ENCODE measurements at regions not wholly inside any gene's neighbourhood (a gene's known extent, or its start where the extent isn't known, plus 50 kb on each side); places are given as distances from the start of the nearest gene placed in this dataset.
"Not testable (repeated sequence)": the region's sequence is repeated elsewhere in the genome, so short reads cannot be mapped to it uniquely, and the experiment has no call there.

GRCh38 chr1:242813490-242814091 lies 289.1 kb upstream of the PLD5 start:
- no peaks in the 10 kb centered on the region for H3K36me3 Mint-ChIP-seq
- no peaks in the 10 kb centered on the region for H3K9me3 Mint-ChIP-seq
- no peak for DNase-seq
- no peak overlapping the region for H3K27ac Mint-ChIP-seq
- H3K4me3 Mint-ChIP-seq, result no peak overlapping the region
- CTCF ChIA-PET, result no interaction called here
- H3K27me3 Mint-ChIP-seq, result no peaks in the 10 kb centered on the region
- no peaks in the 10 kb centered on the region for H3K4me1 Mint-ChIP-seq

DNA sequence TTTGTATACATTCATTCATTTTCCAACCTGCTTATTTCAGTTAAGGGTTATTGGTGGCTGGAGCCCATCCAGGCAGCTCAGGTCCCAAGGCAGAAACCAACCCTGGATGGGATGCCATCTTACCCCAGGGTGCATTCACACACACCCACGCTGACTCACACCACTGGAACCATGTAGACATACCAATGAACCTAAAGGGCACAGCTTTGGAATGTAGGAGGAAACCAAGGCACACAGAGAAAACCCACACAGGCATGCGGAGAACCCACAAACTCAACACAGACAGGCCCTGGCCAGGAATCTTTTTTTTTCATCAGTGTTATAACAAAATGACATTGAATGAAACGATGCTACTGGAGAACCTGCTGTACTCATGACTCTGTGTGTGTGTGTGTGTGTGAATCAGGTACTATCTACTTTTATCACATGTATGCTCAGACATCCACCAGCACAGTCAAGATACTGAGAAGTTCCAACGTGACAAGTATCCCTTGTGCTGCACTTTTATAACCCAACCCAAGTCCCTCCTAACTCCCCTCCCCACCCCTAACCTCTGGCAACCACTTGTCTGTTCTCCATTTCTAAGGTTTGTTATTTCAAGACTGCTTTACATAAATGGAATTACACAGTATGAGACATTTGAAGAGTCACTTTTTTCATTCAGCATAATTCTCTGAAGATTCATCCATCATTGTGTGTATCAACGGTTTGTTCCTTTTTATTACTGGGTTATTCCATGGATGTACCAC lies 286.8 kb upstream of the PLD5 start:
- no peak for DNase-seq
- no peaks in the 10 kb centered on the region for H3K4me1 Mint-ChIP-seq

GRCh38 chr1:242806324-242806723 lies 281.8 kb upstream of the PLD5 start:
- Mint-ChIP-seq H3K36me3 (no peaks in the 10 kb centered on the region), H3K27ac (no peak overlapping the region), H3K9me3 (no peaks in the 10 kb centered on the region), H3K4me1 (no peaks in the 10 kb centered on the region), H3K27me3 (no peaks in the 10 kb centered on the region), H3K4me3 (no peak overlapping the region)
- no peak for DNase-seq
- CTCF ChIA-PET, result no interaction called here

More for the DNA sequence above, 286.8 kb upstream of the PLD5 start:
- CTCF ChIA-PET, result no interaction called here
- no peak overlapping the region for H3K4me3 Mint-ChIP-seq
- H3K9me3 Mint-ChIP-seq, result no peaks in the 10 kb centered on the region
- H3K27me3 Mint-ChIP-seq, result no peaks in the 10 kb centered on the region
- no peak overlapping the region for H3K27ac Mint-ChIP-seq
- no peaks in the 10 kb centered on the region for H3K36me3 Mint-ChIP-seq

- H3K27me3 Mint-ChIP-seq, H3K36me3 Mint-ChIP-seq, H3K27ac Mint-ChIP-seq, H3K9me3 Mint-ChIP-seq, DNase-seq, H3K4me3 Mint-ChIP-seq, CTCF ChIA-PET, H3K4me1 Mint-ChIP-seq: not testable (repeated sequence)
Measured at GRCh38 chr1:242805360-242805759, 280.9 kb upstream of the PLD5 start.

GRCh38 chr1:242802973-242803372 lies 278.5 kb upstream of the PLD5 start:
- no peak overlapping the region for H3K4me3 Mint-ChIP-seq
- DNase-seq, result no peak
- H3K27ac Mint-ChIP-seq, result no peak overlapping the region
- CTCF ChIA-PET, result no interaction called here
- H3K4me1 Mint-ChIP-seq, result no peaks in the 10 kb centered on the region
- no peaks in the 10 kb centered on the region for H3K27me3 Mint-ChIP-seq
- no peaks in the 10 kb centered on the region for H3K9me3 Mint-ChIP-seq
- no peaks in the 10 kb centered on the region for H3K36me3 Mint-ChIP-seq

DNA sequence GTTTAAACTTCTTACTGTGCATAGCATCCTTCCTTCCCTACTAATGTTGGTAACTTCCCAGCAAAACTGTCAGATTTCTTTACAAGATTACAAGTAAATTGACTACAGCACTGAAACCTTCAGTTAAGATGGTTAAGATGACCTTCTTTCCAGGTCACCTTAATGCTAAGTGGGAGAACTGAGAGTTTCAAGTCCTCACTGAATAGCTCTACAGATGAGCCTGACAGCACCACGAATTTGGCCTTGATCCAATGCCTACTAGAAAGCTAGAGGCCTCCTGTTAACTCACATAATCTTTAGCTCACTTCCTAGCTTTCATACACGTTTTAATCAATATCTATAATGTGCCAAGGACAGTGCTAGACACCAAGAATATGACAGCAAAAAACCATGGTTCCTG lies 276.0 kb upstream of the PLD5 start:
- Mint-ChIP-seq H3K36me3 (no peaks in the 10 kb centered on the region), H3K27ac (no peak overlapping the region), H3K9me3 (no peaks in the 10 kb centered on the region), H3K27me3 (no peaks in the 10 kb centered on the region), H3K4me1 (no peaks in the 10 kb centered on the region), H3K4me3 (no peak overlapping the region)
- CTCF ChIA-PET, result no interaction called here
- DNase-seq, result no peak

GRCh38 chr1:242797856-242798255 lies 273.4 kb upstream of the PLD5 start:
- H3K4me3 Mint-ChIP-seq, result no peak overlapping the region
- H3K9me3 Mint-ChIP-seq, result no peaks in the 10 kb centered on the region
- H3K4me1 Mint-ChIP-seq, result no peaks in the 10 kb centered on the region
- H3K36me3 Mint-ChIP-seq, result no peaks in the 10 kb centered on the region
- H3K27ac Mint-ChIP-seq, result no peak overlapping the region
- no peak for DNase-seq
- no peaks in the 10 kb centered on the region for H3K27me3 Mint-ChIP-seq
- CTCF ChIA-PET, result no interaction called here

GRCh38 chr1:242788771-242789170 lies 264.3 kb upstream of the PLD5 start:
- Mint-ChIP-seq H3K4me1 (no peaks in the 10 kb centered on the region), H3K27me3 (no peaks in the 10 kb centered on the region), H3K36me3 (no peaks in the 10 kb centered on the region), H3K4me3 (no peak overlapping the region), H3K9me3 (no peaks in the 10 kb centered on the region), H3K27ac (no peak overlapping the region)
- CTCF ChIA-PET, result no interaction called here
- DNase-seq, result no peak

- Mint-ChIP-seq H3K4me1 (no peaks in the 10 kb centered on the region), H3K4me3 (no peak overlapping the region), H3K9me3 (no peaks in the 10 kb centered on the region), H3K27me3 (no peaks in the 10 kb centered on the region), H3K36me3 (no peaks in the 10 kb centered on the region), H3K27ac (no peak overlapping the region)
- no peak for DNase-seq
- CTCF ChIA-PET, result no interaction called here
Measured at GRCh38 chr1:242787968-242788367, 263.5 kb upstream of the PLD5 start.

DNA sequence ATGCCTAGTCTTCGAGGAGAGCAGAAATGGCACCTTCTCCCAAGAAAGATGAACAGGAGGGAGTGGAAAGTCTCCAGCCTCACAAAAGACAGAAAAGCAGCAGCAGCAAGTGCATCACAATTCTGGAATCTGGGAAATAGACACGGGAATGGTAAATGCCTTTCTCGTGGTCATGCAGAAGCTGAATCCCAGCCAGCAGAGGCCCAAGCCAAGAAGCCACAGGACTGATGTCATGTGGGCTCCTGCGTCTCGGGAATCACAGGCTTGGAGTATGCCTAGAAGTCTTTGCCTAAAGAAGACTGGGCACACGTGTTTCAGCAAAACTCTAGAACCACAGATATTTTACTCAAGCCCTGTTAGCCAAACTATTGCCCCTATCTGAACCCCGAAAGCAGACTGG lies 260.3 kb upstream of the PLD5 start:
- no peaks in the 10 kb centered on the region for H3K4me1 Mint-ChIP-seq
- no peaks in the 10 kb centered on the region for H3K9me3 Mint-ChIP-seq
- H3K4me3 Mint-ChIP-seq, result no peak overlapping the region
- H3K36me3 Mint-ChIP-seq, result no peaks in the 10 kb centered on the region
- H3K27me3 Mint-ChIP-seq, result no peaks in the 10 kb centered on the region
- CTCF ChIA-PET, result no interaction called here
- no peak overlapping the region for H3K27ac Mint-ChIP-seq
- DNase-seq, result no peak

DNA sequence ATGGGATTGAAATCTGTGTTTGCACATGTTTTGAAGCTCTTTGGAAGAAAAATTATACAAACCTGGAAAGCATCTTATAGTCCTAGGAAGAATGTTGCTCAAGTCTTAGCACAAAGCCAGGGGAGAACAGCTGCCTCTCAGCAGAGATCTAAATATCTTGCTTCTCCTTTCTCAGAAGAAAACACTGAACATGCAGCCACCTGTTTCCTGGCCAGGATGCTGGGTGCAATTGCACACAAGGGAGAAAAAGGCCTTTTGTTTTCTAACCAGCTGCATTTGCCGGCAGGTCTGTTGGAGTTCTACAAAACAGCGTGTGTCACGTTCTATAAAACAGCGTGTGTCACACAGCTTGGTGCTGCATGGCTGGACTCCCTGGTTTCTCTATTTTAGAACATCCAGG lies 259.6 kb upstream of the PLD5 start:
- Mint-ChIP-seq H3K27me3 (no peaks in the 10 kb centered on the region), H3K4me3 (no peak overlapping the region), H3K36me3 (no peaks in the 10 kb centered on the region), H3K27ac (no peak overlapping the region), H3K4me1 (no peaks in the 10 kb centered on the region), H3K9me3 (no peaks in the 10 kb centered on the region)
- no peak for DNase-seq
- CTCF ChIA-PET, result no interaction called here

DNA sequence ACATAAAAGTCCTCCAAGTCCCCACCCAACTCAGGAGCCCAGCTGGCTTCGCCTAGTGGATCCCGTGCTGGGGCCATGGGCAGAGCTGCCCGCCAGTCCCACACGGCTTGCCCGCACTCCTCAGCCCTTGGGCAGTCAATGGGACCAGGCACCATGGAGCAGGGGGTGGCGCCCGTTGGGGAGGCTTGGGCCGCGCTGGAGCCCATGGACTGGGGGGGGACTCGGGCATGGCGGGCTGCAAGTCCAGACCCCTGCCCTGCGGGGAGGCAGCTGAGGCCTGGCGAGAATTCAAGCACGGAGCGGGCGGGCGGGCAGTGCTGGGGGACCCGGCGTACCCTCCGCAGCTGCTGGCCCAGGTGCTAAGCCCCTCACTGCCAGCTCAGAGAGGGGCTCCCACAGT lies 249.8 kb upstream of the PLD5 start:
- CTCF ChIA-PET, result no interaction called here
- H3K4me1 Mint-ChIP-seq, result no peaks in the 10 kb centered on the region

GRCh38 chr1:242770366-242770765 lies 245.9 kb upstream of the PLD5 start:
- CTCF ChIA-PET, result no interaction called here
- H3K27me3 Mint-ChIP-seq, result no peaks in the 10 kb centered on the region

More for the DNA sequence above, 249.8 kb upstream of the PLD5 start:
- DNase-seq, result no peak
- Mint-ChIP-seq H3K27ac (no peak overlapping the region), H3K4me3 (no peak overlapping the region), H3K27me3 (no peaks in the 10 kb centered on the region), H3K36me3 (no peaks in the 10 kb centered on the region), H3K9me3 (peaks cover 3% of the 10 kb centered on the region)

GRCh38 chr1:242764161-242764560 lies 239.7 kb upstream of the PLD5 start:
- no peaks in the 10 kb centered on the region for H3K9me3 Mint-ChIP-seq
- CTCF ChIA-PET, result no interaction called here
- no peak for DNase-seq
- H3K27ac Mint-ChIP-seq, result no peak overlapping the region
- no peaks in the 10 kb centered on the region for H3K27me3 Mint-ChIP-seq
- H3K4me1 Mint-ChIP-seq, result no peaks in the 10 kb centered on the region
- no peak overlapping the region for H3K4me3 Mint-ChIP-seq
- no peaks in the 10 kb centered on the region for H3K36me3 Mint-ChIP-seq

More at GRCh38 chr1:242770366-242770765, 245.9 kb upstream of the PLD5 start:
- Mint-ChIP-seq H3K4me1 (no peaks in the 10 kb centered on the region), H3K4me3 (no peak overlapping the region), H3K9me3 (peaks cover 3% of the 10 kb centered on the region), H3K27ac (no peak overlapping the region), H3K36me3 (no peaks in the 10 kb centered on the region)
- no peak for DNase-seq

DNA sequence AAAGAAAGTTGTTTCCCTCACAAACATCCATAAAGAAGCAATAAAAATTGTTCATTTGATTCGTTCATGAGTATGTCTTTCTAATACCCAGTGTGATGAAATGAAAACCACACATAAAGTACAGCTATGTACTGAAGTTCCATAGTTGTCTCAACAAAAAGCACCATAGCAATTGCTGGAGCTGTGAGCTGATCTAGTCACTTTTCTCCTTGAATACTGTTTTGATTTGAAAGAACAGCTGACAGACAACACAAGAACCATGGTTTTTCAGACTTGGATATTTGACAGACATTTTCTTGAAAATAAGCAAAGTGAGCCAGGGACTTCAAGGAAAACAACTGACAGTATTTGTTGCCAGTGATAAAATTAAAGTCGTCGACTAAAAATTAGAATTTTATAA lies 237.1 kb upstream of the PLD5 start:
- no peaks in the 10 kb centered on the region for H3K4me1 Mint-ChIP-seq
- H3K27me3 Mint-ChIP-seq, result no peaks in the 10 kb centered on the region

More for the DNA sequence above, 237.1 kb upstream of the PLD5 start:
- no peak for DNase-seq
- no peaks in the 10 kb centered on the region for H3K36me3 Mint-ChIP-seq
- CTCF ChIA-PET, result no interaction called here
- no peak overlapping the region for H3K4me3 Mint-ChIP-seq
- H3K9me3 Mint-ChIP-seq, result no peaks in the 10 kb centered on the region
- H3K27ac Mint-ChIP-seq, result no peak overlapping the region

Measured in activated naive CD4-positive, alpha-beta T cell treated with anti-CD3 and anti-CD28 coated beads, Interleukin-2, amount 10 ng/mL, durations not matched to agents 7 days and 5 days (primary cell).